Left forelimb (tissue), 1 donor: ENCODE measurements at regions not wholly inside any gene's neighbourhood (a gene's known extent, or its start where the extent isn't known, plus 50 kb on each side); places are given as distances from the start of the nearest gene placed in this dataset.
"Not testable (repeated sequence)": the region's sequence is repeated elsewhere in the genome, so short reads cannot be mapped to it uniquely, and the experiment has no call there.

Experiments used
- DNase-seq: peaks from one replicate; pipeline ENCODE4 v3.0.0-alpha.2; 2018; ENCODE audit warnings: low spot score

DNA sequence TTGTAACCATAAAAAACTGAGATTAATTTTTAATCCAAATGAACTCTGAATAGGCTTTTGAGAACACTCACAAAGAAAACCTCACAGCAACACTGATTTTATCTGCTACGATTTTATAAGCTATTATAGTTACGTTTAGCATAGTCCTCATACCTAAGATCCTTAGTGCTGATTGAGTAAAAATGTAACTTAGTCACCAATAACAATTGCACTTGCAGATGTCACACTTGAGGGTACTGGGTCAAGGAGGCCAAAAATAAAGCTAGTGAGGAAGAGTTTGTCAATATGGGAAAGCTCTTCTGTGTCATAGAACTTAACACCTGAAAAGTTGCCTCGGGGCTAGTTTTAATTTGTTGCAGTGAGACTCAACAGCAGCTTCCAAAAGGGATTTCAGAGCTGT, 706.5 kb upstream of the FAM98A start:
- no peak for DNase-seq

DNA sequence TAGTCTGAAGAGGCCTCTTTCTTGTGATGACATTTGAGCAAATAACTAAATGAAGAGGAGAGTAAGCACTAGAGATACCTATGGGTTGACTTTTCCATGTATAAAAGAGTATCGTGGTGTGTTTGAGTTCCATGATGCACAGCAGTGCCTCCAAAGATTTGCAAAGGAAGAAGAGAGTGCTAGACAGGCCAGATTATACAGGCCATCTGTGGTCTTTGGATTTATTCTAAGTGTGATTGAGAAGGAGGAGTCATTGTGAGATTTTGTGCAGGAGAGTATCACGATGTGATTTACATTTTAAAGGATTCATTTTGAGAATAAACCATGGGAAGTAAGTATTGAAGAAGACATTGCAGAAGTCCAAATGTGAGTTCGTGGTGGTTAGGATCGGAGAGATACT, 695.9 kb upstream of the FAM98A start:
- DNase-seq, result no peak

DNA sequence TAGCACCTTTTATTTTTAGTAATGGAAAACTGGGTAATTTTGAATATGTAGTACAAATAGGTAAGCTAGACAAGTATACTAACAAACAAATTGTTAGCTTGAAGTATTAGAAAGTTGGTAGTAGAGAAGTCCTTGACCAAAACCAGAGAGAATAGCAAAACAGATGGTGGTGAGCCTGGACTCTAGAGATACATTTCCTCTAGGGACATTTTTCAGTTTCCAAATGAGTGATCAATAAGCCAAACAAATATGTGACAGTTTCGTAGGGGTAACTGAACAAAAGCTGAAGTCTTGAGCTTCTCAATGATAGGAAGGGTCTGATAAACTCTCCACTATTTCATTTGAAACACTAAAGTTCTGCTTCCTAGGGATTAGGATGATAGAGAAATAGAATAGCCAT, 692.0 kb upstream of the FAM98A start:
- no peak for DNase-seq

DNA sequence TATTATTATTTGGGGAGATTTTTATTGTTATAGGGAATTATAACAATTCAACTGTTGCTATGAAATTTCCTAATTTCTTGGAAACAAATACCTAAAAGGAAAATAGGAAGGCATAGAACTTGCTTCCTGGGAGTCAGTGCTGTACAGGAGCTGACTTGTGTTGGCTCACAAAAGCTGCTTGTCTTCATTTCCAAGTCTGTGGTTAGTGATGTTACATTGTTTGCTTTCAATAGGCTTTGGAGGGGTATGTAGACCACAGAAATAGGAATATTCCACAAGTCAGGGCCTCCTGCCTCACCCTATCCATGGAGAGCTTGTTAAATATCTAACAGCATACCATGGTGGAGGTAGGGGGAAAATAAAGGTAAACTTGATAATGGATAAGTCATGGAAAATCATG, 688.9 kb upstream of the FAM98A start:
- no peak for DNase-seq

DNA sequence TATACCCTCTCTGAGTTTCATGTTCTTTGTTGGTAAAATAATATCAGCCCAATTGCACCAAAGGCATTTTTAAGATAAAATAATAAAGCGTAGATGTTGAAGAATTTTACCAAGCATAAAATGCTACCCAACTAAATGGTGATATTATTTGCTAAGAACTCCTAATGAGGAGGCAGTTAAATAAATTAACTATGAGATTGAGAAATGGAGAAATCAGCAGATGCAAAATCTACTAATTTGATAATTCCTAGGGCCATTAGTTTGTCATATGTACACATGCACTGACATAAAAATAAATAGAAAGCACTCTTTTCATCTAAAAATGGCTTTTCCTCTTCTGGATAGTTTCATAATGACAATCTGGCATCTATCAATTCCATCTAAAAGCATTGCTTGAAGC, 681.5 kb upstream of the FAM98A start:
- DNase-seq, result no peak

DNA sequence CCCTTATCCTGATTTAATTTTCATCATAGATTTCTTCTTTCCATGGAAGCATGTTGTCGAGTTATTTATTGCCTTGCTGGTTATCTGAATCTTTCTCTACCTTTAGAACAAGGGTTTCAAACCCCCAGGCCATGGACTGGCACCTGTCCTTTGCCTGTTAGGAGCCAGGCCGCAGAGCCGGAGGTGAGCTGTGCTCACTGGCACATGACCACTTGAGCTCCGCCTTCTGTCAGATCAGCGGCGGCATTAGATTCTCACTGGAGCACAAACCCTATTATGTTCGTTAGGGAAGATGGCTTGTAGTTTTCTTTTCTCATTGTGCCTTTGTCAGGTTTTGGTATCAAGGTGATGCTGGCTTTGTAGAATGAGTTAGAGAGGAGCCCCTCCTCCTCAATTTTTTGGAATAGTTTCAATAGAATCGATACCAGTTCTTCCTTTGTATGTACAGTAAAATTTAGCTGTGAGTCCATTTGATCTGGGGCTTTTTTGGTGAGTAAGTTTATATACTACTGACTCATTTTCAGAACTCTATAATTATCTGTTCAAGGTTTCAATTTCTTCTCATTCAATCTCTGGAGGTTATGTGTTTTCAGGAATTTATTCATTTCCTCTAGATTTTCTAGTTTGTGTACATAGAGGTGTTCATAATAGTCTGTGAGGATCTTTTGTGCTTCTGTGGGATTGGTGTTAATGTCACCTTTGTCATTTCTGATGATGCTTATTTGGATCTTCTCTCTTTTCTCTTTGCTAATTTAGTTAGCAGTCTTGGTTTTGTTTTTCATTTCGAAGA, 668.0 kb upstream of the FAM98A start:
- no peak for DNase-seq

DNA sequence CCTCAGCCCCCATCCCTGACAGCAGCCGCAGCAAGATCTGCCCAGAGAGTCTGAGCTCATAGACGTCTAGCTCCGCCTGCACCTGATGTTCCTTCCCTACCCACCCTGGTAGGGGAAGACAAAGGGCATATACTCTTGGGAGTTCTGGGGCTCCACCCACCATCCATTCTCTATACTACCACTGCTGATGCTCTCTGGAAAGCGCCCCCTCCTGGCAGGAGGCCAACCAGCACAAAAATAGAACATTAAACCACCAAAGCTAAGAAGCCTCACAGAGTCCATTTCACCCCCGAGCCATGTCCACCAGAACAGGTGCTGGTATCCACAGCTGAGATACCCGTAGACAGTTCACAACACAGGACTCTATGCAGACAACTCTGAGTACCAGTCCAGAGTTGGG, 662.6 kb upstream of the FAM98A start:
- no peak for DNase-seq

DNA sequence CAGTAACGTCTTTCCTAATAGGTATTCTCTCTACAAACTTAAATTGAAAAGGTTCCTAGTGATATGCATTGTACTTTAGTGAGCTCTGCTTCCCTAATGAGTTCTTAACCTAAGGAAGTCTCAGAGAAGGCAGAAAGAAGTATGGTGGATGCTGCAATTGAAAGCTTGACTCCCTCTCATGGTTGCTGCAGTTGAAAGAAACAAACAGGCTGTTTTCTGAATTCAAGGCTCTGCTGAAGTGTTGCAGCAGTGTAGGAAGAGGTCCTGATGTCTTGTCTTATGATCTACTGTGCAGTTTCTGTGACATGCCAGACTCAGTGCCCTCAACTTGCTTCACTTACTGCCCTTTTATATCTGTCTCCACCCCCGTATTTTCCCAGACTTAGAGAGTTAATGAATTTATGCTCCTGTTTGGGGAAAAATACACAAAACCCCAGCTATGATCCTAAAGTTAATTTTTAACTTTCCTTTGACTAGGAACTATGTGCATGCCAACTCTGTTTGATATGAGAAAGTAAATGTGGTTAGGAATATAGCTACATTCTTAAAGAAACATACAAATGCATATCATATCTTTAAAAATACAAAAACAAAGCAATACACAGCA, 655.3 kb upstream of the FAM98A start:
- no peak for DNase-seq

DNA sequence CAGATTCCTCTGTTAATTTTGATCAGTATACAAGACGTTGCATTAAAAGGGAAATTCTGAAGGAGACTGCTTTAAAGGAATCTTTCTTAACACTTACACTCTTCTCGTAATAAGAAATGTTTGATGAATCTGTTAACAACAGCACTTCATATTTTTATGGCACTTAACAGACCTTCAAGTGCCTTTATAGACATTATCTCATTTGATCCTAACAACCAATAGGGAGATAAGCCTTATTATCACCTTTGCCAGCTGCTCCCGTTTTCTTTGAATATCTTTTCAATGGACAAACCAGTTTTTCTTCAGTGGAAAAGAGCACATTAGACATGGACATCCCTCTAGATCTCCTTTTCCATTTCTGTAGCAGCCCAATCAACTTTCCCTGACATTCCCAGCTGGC, 653.0 kb upstream of the FAM98A start:
- no peak for DNase-seq

DNA sequence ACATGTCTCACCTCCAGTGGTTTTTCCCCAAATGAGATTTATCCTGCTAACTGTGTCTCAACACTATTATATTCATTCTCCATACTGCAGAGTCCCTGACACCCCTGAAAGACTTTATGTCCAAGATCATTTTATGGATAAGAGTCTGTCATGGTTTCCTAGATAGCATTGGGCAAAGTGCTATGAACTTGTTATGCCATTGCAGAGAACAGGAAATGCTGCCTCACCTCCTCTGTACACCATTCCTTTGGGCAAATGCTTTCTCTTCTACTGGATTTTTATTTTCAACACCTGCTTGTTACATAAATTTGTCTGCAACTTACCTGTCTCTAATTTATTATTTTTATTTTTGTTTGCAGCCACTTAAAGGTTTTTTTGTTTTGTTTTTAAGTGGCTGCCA, 652.5 kb upstream of the FAM98A start:
- no peak for DNase-seq

DNA sequence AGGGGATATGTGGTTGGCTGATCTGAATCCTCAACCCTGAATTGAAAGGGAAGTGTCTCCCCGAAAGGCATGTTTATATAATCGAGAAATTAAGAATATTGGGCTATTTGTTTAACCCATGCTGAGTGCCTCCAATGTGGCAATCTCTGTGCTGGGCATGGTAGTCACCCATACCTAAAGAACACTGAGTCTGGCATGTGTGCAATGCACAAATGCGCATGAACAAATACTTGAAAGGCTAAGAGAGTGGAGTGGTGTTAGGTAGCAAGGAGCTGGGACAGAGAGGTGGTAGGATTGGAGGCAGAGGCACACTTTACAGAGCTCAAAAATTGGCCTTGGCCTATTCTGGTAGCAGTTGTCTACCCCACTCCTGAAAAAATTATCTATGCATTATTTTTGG, 645.1 kb upstream of the FAM98A start:
- DNase-seq, result no peak

DNA sequence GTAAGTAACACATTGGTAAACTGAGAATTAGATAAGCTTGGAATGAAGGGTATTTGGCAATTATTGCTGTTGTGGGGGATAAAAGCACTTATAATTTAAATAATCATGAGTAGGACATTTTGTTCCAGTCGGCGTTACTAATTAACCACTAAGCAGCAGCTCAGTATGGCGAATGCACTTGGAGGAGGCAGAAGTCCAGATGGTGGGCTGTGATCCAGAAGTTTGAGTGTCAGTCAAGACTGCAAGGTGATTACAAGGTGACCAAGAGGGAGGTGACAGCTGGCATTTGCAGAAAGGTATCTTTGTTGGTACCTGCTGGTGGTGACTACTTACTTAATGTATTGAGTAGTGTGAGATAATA, 643.6 kb upstream of the FAM98A start:
- no peak for DNase-seq

DNA sequence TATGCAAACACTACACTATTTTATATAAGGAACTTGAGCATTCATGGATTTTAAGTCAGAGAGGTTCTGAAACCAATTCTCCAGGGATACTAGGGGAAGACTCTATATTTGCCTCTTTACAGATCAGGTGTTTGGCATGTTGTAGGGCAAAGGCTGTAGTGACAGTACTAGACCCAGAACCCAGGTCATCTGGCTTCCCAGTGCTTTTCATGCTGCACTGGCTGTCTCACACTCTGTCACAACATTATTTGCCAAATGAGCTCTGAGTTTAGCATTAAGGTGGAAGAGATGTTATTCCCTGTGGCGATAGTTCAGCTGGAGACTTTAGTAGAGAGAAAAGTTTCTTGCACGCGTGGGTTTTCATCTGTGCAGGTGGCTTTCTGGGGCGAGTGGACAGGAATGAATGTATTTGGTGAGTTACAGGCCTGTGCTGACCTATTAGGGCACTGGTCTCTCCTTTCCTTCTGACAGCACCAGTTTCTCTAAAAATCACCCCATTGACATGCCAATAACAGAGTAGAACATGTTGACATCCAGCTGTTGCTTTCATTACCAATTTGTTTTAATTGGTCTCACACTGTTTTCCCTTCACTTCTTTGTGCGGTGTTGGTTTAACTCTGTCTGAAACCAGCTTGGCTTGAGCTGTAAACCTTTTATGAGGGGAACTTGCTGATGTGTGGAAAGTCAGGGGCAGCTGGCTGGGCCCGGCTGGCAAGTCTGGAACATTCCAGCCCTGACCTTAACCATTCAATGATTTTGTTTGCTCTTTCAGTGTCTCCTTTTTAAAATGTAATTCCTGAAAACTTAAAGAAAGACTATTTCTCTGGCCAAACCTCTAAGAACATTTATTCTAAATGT, 643.0 kb upstream of the FAM98A start:
- DNase-seq, result no peak

DNA sequence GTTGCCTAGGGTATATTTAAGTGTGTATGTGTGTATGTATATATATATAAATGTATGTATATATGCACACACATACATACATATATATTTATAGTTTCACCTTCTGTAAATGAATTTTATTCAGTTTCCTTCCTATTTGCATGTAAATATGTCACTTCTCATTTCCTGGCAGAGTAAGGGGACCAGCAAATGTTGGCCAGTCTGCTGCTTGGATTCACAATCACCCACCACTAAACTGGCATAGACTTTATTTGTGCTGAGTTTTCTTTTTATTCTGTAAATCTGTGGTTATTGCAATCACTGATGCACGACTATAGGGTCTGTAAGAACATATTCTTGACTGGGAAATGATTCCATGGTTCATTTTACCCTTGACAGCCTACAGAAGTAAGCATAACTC, 640.4 kb upstream of the FAM98A start:
- DNase-seq, result no peak

DNA sequence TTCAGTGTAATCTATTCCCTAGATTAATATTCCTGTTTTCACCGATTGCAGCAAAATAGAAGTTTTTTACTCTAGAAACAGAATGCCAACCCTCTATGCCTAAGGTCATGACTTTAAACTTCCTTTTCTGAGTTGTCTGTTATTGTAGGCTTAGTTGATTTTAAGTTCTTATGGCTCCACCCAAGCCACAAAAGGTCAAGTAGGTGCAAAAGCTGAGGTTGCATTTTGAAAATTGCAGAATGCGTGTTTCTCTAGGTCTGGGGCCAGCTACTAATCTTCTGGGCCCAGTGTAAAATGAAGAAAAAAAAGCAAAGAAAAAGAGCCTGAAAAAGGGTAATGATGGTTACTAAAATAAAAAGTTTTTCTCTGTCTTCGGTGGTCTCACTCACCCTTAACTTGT, 635.7 kb upstream of the FAM98A start:
- no peak for DNase-seq

DNA sequence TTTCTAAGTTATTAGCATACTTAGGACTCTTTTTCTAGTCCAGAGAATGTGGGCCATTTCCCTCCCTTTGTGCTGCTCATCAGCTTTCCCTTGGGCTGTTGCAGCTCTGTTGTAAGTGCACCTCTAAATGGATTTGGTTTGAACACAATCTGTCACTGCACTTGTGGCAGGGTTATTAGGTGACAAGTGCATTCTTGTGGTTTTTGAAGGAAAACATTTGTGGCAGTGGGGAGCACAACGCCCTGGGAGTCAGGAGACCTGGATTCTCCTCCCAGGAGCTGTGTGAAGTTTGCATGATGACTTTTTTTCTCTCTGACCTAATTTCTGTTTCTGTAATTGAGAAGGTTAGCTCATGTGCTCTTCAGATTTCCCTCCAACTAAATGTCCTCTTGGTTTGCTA, 630.9 kb upstream of the FAM98A start:
- DNase-seq, result no peak

DNA sequence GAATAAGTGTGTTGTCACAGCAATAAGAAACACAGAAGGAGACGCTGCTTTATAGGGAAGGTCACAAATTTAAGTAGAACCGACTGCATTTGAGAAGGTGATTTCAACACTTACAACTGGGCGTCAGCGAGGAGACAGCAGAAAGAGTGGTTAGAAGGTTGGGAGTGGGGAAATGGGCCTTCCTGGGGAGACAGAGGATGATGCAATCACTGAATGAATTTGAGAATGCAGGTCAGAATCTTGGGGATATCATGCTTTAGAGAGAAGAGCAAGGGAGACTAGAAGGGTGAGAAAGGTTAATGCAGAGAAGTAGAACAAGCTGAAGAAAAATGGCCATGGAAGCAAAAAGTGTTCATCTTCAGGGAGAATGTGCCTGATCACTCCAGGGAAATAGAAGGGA, 616.1 kb upstream of the FAM98A start:
- no peak for DNase-seq

DNA sequence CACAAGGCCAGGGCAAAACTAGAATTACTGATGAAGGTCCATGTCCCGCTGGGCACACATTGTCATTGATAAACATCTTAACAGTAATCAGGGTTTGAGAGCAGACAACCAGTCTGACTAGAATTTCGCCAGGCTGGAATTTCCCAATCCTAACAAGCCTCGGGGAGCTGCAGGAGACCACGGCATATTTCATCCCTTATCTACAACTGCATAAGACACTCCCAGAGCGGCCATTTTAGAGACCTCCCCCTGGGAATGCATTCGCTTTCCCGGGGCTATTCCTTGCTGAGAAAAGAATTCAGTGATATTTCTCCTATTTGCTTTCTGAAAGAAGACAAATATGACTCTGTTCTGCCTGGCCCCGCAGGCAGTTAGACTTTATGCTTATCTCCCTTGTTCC, 611.3 kb upstream of the FAM98A start:
- DNase-seq, result not testable (repeated sequence)

DNA sequence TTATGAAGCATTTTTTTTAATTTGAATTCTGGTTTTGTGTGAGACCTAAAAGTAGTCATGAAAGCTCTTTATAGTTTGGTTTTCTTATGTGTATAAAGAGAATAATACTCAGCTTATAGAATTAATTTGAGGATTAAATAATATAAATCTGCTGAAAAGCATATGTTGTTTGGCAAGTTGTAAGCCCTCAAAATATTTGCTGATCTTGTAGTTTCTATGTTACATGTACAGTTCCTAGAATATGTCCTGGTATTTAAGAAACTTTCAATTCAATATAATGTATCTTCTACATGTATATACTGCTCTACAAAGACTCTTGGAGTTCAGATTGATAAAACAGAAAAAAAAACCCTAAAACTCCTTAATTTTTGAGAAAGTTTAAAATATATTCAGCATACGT, 605.5 kb upstream of the FAM98A start:
- DNase-seq, result no peak

DNA sequence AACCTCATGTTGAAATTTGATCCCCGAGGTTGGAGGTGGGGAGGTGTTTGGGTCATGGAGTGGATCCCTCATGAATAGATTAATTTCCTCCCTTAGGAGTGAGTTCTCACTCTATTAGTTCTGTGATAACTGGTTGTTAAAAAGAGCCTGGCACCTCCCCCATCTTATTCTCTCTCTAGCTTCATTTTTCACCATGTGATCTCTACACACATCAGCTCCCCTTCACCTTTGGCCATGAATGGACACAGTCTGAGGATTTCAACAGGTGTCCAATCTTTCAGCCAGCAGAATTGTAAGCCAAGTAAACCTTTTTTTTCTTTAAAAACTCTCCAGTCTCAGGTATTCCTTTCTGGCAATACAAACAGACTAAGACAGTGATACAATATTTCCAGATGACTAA, 602.0 kb upstream of the FAM98A start:
- DNase-seq, result no peak

DNA sequence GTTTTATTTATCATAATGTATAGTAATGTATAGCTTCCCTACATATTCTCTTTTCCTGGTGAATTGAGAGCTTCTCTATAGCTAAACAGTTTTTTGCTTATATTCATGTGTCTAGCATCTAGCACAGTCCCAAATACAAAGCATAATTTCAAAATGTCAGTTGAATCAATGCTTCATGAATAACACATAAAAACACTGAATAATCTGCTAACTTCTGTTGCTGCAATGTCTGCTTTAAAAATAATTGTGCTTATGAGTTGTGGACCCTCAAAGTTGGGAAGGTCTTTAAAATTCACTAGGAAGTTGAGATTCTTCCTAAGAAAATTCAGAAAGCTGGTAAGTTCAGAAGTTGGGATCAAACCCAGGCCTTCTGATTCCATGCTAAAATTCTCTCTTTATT, 600.9 kb upstream of the FAM98A start:
- no peak for DNase-seq

DNA sequence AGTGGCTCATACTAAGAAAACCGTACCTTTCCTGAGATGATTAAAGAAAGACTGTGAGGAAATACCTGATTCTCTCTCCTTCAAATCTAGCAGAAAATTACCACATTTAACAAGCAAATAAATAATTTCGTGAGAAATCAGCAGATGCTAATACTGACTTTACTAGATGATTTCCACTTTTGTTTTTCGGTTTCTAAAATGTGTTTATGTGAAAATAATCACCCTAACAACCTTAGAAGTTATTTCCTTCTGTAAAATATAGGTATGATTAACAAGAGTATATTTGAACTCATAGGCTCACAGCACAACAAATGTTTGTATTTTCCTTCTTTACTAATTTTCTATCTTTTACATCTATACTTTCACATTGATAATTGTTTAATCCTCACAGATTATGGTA, 594.1 kb upstream of the FAM98A start:
- DNase-seq, result no peak
